ENCODE measurements at regions not wholly inside any gene's neighbourhood (a gene's known extent, or its start where the extent isn't known, plus 50 kb on each side); places are given as distances from the start of the nearest gene placed in this dataset.

- Histone ChIP-seq H3K27me3 (ENCODE audit: control insufficient read depth, insufficient read depth, low read length) (no peaks in the 10 kb centered on the region), H3K36me3 (ENCODE audit: control insufficient read depth, insufficient read depth, low read length) (no peaks in the 10 kb centered on the region; the same call in 1 of the 2 replicates), H3K4me3 (ENCODE audit: low read length) (no peak overlapping the region), H3K4me1 (ENCODE audit: control insufficient read depth, insufficient read depth, low read length) (no peaks in the 10 kb centered on the region), H3K27ac (ENCODE audit: low read length) (no peak overlapping the region), H3K9me3 (ENCODE audit: control insufficient read depth, insufficient read depth, low read length) (no peaks in the 10 kb centered on the region)
- WGBS (ENCODE audit: insufficient coverage, insufficient read length), result no CpG with 5 or more reads among the region's 20 CpGs
- no peak for DNase-seq (ENCODE audit: low read depth, low spot score)
Measured at GRCh38 chr22:25366876-25367466, 147.5 kb downstream of the CRYBB2 start.

GRCh38 chr22:25367756-25368155 is 148.3 kb downstream of the CRYBB2 start:
- no CpG with 5 or more reads among the region's 18 CpGs for WGBS (ENCODE audit: insufficient coverage, insufficient read length)
- H3K36me3 ChIP-seq (ENCODE audit: control insufficient read depth, insufficient read depth, low read length), result no peaks in the 10 kb centered on the region; the same call in 1 of the 2 replicates
- DNase-seq (ENCODE audit: low read depth, low spot score), result no peak
- H3K4me1 ChIP-seq (ENCODE audit: control insufficient read depth, insufficient read depth, low read length), result no peaks in the 10 kb centered on the region
- H3K27me3 ChIP-seq (ENCODE audit: control insufficient read depth, insufficient read depth, low read length), result no peaks in the 10 kb centered on the region
- no peak overlapping the region for H3K27ac ChIP-seq (ENCODE audit: low read length)
- no peaks in the 10 kb centered on the region for H3K9me3 ChIP-seq (ENCODE audit: control insufficient read depth, insufficient read depth, low read length)
- H3K4me3 ChIP-seq (ENCODE audit: low read length), result no peak overlapping the region

GRCh38 chr22:25368271-25368670 is 148.8 kb downstream of the CRYBB2 start:
- no CpG with 5 or more reads among the region's 5 CpGs for WGBS (ENCODE audit: insufficient coverage, insufficient read length)
- Histone ChIP-seq H3K27ac (ENCODE audit: low read length) (no peak overlapping the region), H3K4me3 (ENCODE audit: low read length) (no peak overlapping the region), H3K4me1 (ENCODE audit: control insufficient read depth, insufficient read depth, low read length) (no peaks in the 10 kb centered on the region), H3K36me3 (ENCODE audit: control insufficient read depth, insufficient read depth, low read length) (no peaks in the 10 kb centered on the region; the same call in 1 of the 2 replicates), H3K27me3 (ENCODE audit: control insufficient read depth, insufficient read depth, low read length) (no peaks in the 10 kb centered on the region), H3K9me3 (ENCODE audit: control insufficient read depth, insufficient read depth, low read length) (no peaks in the 10 kb centered on the region)
- no peak for DNase-seq (ENCODE audit: low read depth, low spot score)

GRCh38 chr22:25369041-25369440 is 149.6 kb downstream of the CRYBB2 start:
- no peaks in the 10 kb centered on the region for H3K4me1 ChIP-seq (ENCODE audit: control insufficient read depth, insufficient read depth, low read length)
- no peak overlapping the region for H3K4me3 ChIP-seq (ENCODE audit: low read length)
- H3K27me3 ChIP-seq (ENCODE audit: control insufficient read depth, insufficient read depth, low read length), result no peaks in the 10 kb centered on the region
- H3K27ac ChIP-seq (ENCODE audit: low read length), result no peak overlapping the region
- no peaks in the 10 kb centered on the region; the same call in 1 of the 2 replicates for H3K36me3 ChIP-seq (ENCODE audit: control insufficient read depth, insufficient read depth, low read length)
- no peaks in the 10 kb centered on the region for H3K9me3 ChIP-seq (ENCODE audit: control insufficient read depth, insufficient read depth, low read length)
- WGBS (ENCODE audit: insufficient coverage, insufficient read length), result no CpG with 5 or more reads among the region's 5 CpGs
- DNase-seq (ENCODE audit: low read depth, low spot score), result no peak

- no peak overlapping the region for H3K4me3 ChIP-seq (ENCODE audit: low read length)
- H3K27me3 ChIP-seq (ENCODE audit: control insufficient read depth, insufficient read depth, low read length), result no peaks in the 10 kb centered on the region
- no peaks in the 10 kb centered on the region for H3K9me3 ChIP-seq (ENCODE audit: control insufficient read depth, insufficient read depth, low read length)
- no peak overlapping the region for H3K27ac ChIP-seq (ENCODE audit: low read length)
- H3K4me1 ChIP-seq (ENCODE audit: control insufficient read depth, insufficient read depth, low read length), result no peaks in the 10 kb centered on the region
- no peak for DNase-seq (ENCODE audit: low read depth, low spot score)
- H3K36me3 ChIP-seq (ENCODE audit: control insufficient read depth, insufficient read depth, low read length), result no peaks in the 10 kb centered on the region
- no CpG with 5 or more reads among the region's 11 CpGs for WGBS (ENCODE audit: insufficient coverage, insufficient read length)
Measured at GRCh38 chr22:25370322-25370721, 150.9 kb downstream of the CRYBB2 start.

- no CpG with 5 or more reads among the region's 16 CpGs for WGBS (ENCODE audit: insufficient coverage, insufficient read length)
- H3K4me1 ChIP-seq (ENCODE audit: control insufficient read depth, insufficient read depth, low read length), result no peaks in the 10 kb centered on the region
- H3K36me3 ChIP-seq (ENCODE audit: control insufficient read depth, insufficient read depth, low read length), result no peaks in the 10 kb centered on the region
- no peak for DNase-seq (ENCODE audit: low read depth, low spot score)
- H3K9me3 ChIP-seq (ENCODE audit: control insufficient read depth, insufficient read depth, low read length), result no peaks in the 10 kb centered on the region
- H3K27me3 ChIP-seq (ENCODE audit: control insufficient read depth, insufficient read depth, low read length), result no peaks in the 10 kb centered on the region
- no peak overlapping the region for H3K4me3 ChIP-seq (ENCODE audit: low read length)
- H3K27ac ChIP-seq (ENCODE audit: low read length), result no peak overlapping the region
Measured at GRCh38 chr22:25372000-25372595, 152.7 kb downstream of the CRYBB2 start.

- Histone ChIP-seq H3K27ac (ENCODE audit: low read length) (no peak overlapping the region), H3K4me1 (ENCODE audit: control insufficient read depth, insufficient read depth, low read length) (no peaks in the 10 kb centered on the region), H3K36me3 (ENCODE audit: control insufficient read depth, insufficient read depth, low read length) (no peaks in the 10 kb centered on the region), H3K4me3 (ENCODE audit: low read length) (no peak overlapping the region), H3K9me3 (ENCODE audit: control insufficient read depth, insufficient read depth, low read length) (no peaks in the 10 kb centered on the region), H3K27me3 (ENCODE audit: control insufficient read depth, insufficient read depth, low read length) (no peaks in the 10 kb centered on the region)
- no peak for DNase-seq (ENCODE audit: low read depth, low spot score)
- no CpG with 5 or more reads among the region's 10 CpGs for whole genome bisulfite sequencing (ENCODE audit: insufficient coverage, insufficient read length)
Measured at GRCh38 chr22:25373961-25374360, 154.5 kb downstream of the CRYBB2 start.

GRCh38 chr22:25374869-25375268 is 155.4 kb downstream of the CRYBB2 start:
- H3K27me3 ChIP-seq (ENCODE audit: control insufficient read depth, insufficient read depth, low read length), result no peaks in the 10 kb centered on the region
- WGBS (ENCODE audit: insufficient coverage, insufficient read length), result no CpG with 5 or more reads among the region's 4 CpGs
- H3K9me3 ChIP-seq (ENCODE audit: control insufficient read depth, insufficient read depth, low read length), result no peaks in the 10 kb centered on the region
- H3K4me3 ChIP-seq (ENCODE audit: low read length), result no peak overlapping the region
- H3K4me1 ChIP-seq (ENCODE audit: control insufficient read depth, insufficient read depth, low read length), result no peaks in the 10 kb centered on the region
- H3K36me3 ChIP-seq (ENCODE audit: control insufficient read depth, insufficient read depth, low read length), result no peaks in the 10 kb centered on the region
- DNase-seq (ENCODE audit: low read depth, low spot score), result no peak
- H3K27ac ChIP-seq (ENCODE audit: low read length), result no peak overlapping the region

- Histone ChIP-seq H3K27ac (ENCODE audit: low read length) (no peak overlapping the region), H3K36me3 (ENCODE audit: control insufficient read depth, insufficient read depth, low read length) (no peaks in the 10 kb centered on the region), H3K27me3 (ENCODE audit: control insufficient read depth, insufficient read depth, low read length) (no peaks in the 10 kb centered on the region), H3K4me1 (ENCODE audit: control insufficient read depth, insufficient read depth, low read length) (no peaks in the 10 kb centered on the region), H3K4me3 (ENCODE audit: low read length) (no peak overlapping the region), H3K9me3 (ENCODE audit: control insufficient read depth, insufficient read depth, low read length) (no peaks in the 10 kb centered on the region)
- DNase-seq (ENCODE audit: low read depth, low spot score), result no peak
- WGBS (ENCODE audit: insufficient coverage, insufficient read length), result no CpG with 5 or more reads among the region's 11 CpGs
Measured at GRCh38 chr22:25375683-25376082, 156.2 kb downstream of the CRYBB2 start.

GRCh38 chr22:25377699-25378098 is 158.3 kb downstream of the CRYBB2 start:
- Histone ChIP-seq H3K27ac (ENCODE audit: low read length) (no peak overlapping the region), H3K36me3 (ENCODE audit: control insufficient read depth, insufficient read depth, low read length) (no peaks in the 10 kb centered on the region), H3K4me3 (ENCODE audit: low read length) (no peak overlapping the region), H3K4me1 (ENCODE audit: control insufficient read depth, insufficient read depth, low read length) (no peaks in the 10 kb centered on the region), H3K9me3 (ENCODE audit: control insufficient read depth, insufficient read depth, low read length) (no peaks in the 10 kb centered on the region), H3K27me3 (ENCODE audit: control insufficient read depth, insufficient read depth, low read length) (no peaks in the 10 kb centered on the region)
- no peak for DNase-seq (ENCODE audit: low read depth, low spot score)
- WGBS (ENCODE audit: insufficient coverage, insufficient read length), result no CpG with 5 or more reads among the region's 6 CpGs

Data from iPS DF 6.9 (cell line).